Natural killer cell treated with Interleukin-12 subunit alpha and Interleukin-12 subunit beta and Interleukin-15 and Interleukin-18, amount 100 ng/mL, for 72 hours (primary cell): ENCODE measurements at regions not wholly inside any gene's neighbourhood (a gene's known extent, or its start where the extent isn't known, plus 50 kb on each side); places are given as distances from the start of the nearest gene placed in this dataset.

Experiments used
- ATAC-seq, 2 donors: fragments of 150-1000 bp; cut with Tn5 transposase in 1 of 2; sonication (Bioruptor Pico), chemical (Tn5 transposase) in 1 of 2; 2 replicates each; pipeline ENCODE4 v1.10.0; 2021
- DNase-seq: peaks from one replicate; pipeline ENCODE4 v3.0.0; 2022; ENCODE audit warnings: low spot score
- H3K27ac Mint-ChIP-seq, 2 donors: 1 replicate in 1 of 2; 2 replicates in 1 of 2; pipeline ENCODE4 v1.8.0; 2022; ENCODE audit warnings: mixed read lengths in 2 of 2, mild to moderate bottlenecking in 1 of 2, moderate library complexity in 1 of 2
- H3K27me3 Mint-ChIP-seq, 2 donors: 1 replicate in 1 of 2; 2 replicates in 1 of 2; pipeline ENCODE4 v1.8.0; 2022; ENCODE audit warnings: mixed read lengths in 2 of 2
- H3K36me3 Mint-ChIP-seq: one replicate; pipeline ENCODE4 v1.8.0; 2022; ENCODE audit warnings: mixed read lengths
- H3K4me1 Mint-ChIP-seq, 2 donors: 1 replicate in 1 of 2; 2 replicates in 1 of 2; pipeline ENCODE4 v1.8.0; 2022; ENCODE audit warnings: low read depth in 2 of 2, mixed read lengths in 2 of 2, mild to moderate bottlenecking in 1 of 2
- H3K4me3 Mint-ChIP-seq: one replicate; pipeline ENCODE4 v1.8.0; 2022; ENCODE audit warnings: mixed read lengths
- H3K9me3 Mint-ChIP-seq: 2 replicates; pipeline ENCODE4 v1.8.0; 2022; ENCODE audit warnings: mixed read lengths

- Mint-ChIP-seq H3K27ac (no peak overlapping the region), H3K27me3 (peaks cover 6 to 8% of the 10 kb centered on the region in 2 donors), H3K4me1 (peaks cover 0 to 3% of the 10 kb centered on the region in 2 donors), H3K4me3 (no peak overlapping the region), H3K36me3 (no peaks in the 10 kb centered on the region), H3K9me3 (no peaks in the 10 kb centered on the region)
- DNase-seq = no peak
- ATAC-seq = no peak
Measured at GRCh38 chr6:7048894-7049293, 58.9 kb upstream of the RREB1 start.

- H3K9me3 Mint-ChIP-seq = no peaks in the 10 kb centered on the region
- ATAC-seq (no peak), DNase-seq (no peak)
- H3K27ac Mint-ChIP-seq = no peak overlapping the region
- H3K36me3 Mint-ChIP-seq = no peaks in the 10 kb centered on the region
- H3K4me3 Mint-ChIP-seq = no peak overlapping the region
- peaks cover 6 to 8% of the 10 kb centered on the region in 2 donors for H3K27me3 Mint-ChIP-seq
- H3K4me1 Mint-ChIP-seq = peaks cover 0 to 3% of the 10 kb centered on the region in 2 donors
Measured at GRCh38 chr6:7050004-7050403, 57.8 kb upstream of the RREB1 start.

GRCh38 chr6:7050872-7051779 is 56.6 kb upstream of the RREB1 start:
- H3K36me3 Mint-ChIP-seq = no peaks in the 10 kb centered on the region
- peak overlapping the region; percentile 15 for H3K4me3 Mint-ChIP-seq
- peak; percentile 50 to 70 for ATAC-seq
- peaks cover 6 to 8% of the 10 kb centered on the region in 2 donors for H3K27me3 Mint-ChIP-seq
- no peaks in the 10 kb centered on the region for H3K9me3 Mint-ChIP-seq
- no peak overlapping the region for H3K27ac Mint-ChIP-seq
- DNase-seq = no peak
- H3K4me1 Mint-ChIP-seq = peaks cover 0 to 3% of the 10 kb centered on the region in 2 donors

GRCh38 chr6:7051780-7052442 is 55.9 kb upstream of the RREB1 start:
- Mint-ChIP-seq H3K9me3 (no peaks in the 10 kb centered on the region), H3K4me3 (peak overlapping the region; percentile 27), H3K36me3 (no peaks in the 10 kb centered on the region), H3K4me1 (peaks cover 0 to 3% of the 10 kb centered on the region in 2 donors), H3K27me3 (peaks cover 6 to 12% of the 10 kb centered on the region in 2 donors), H3K27ac (no peak overlapping the region)
- ATAC-seq = peak; percentile 74 to 81
- DNase-seq = no peak

GRCh38 chr6:7052443-7053011 is 55.2 kb upstream of the RREB1 start:
- no peaks in the 10 kb centered on the region for H3K36me3 Mint-ChIP-seq

GRCh38 chr6:7053125-7053774 is 54.5 kb upstream of the RREB1 start:
- Mint-ChIP-seq H3K4me3 (peak overlapping the region; percentile 26), H3K36me3 (no peaks in the 10 kb centered on the region), H3K27ac (no peak overlapping the region), H3K4me1 (peaks cover 0 to 5% of the 10 kb centered on the region in 2 donors), H3K9me3 (no peaks in the 10 kb centered on the region), H3K27me3 (peaks cover 7 to 15% of the 10 kb centered on the region in 2 donors)
- no peak for ATAC-seq
- no peak for DNase-seq

More at GRCh38 chr6:7052443-7053011, 55.2 kb upstream of the RREB1 start:
- ATAC-seq (no peak), DNase-seq (no peak)
- H3K4me1 Mint-ChIP-seq = peaks cover 0 to 3% of the 10 kb centered on the region in 2 donors
- H3K9me3 Mint-ChIP-seq = no peaks in the 10 kb centered on the region
- peak overlapping the region; percentile 26 for H3K4me3 Mint-ChIP-seq
- H3K27ac Mint-ChIP-seq = no peak overlapping the region
- H3K27me3 Mint-ChIP-seq = peaks cover 6 to 15% of the 10 kb centered on the region in 2 donors
